ENCODE measurements at regions not wholly inside any gene's neighbourhood (a gene's known extent, or its start where the extent isn't known, plus 50 kb on each side); places are given as distances from the start of the nearest gene placed in this dataset.

DNA sequence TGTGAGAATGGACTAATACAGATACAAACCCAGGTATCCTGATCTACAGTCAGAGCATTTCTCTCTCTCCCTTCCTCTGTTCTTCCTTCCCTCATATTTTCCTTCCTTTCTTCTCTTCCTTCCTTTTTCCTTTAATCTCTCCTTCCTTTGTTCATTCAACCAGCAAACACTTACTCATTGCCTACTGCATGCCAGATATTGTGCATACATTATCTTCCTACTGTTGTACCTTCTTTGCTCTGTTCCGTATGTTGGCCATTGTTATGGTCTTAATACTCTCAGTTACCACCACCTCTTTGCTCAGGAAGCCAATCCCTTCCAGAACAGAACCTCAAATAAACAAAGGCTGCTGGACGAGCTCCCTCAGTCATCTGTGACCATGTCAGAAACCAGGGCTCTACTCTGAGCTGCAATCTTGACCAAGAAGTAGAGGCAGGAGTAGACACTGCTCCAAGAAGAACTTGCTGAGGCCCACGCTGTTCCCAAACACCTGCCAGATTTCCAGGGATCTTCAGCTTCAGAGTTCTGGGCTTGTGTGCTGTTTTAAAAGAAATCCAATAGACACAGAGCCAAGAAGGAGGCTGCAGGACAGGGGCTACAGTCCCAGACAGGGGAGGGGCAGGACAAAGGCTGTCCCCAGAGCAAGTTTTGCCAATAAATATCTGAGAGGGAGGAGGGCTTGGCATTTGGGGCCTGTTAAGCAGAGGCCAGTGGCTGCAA, 526.7 kb upstream of the TBX3 start:
- Histone ChIP-seq H4K20me1 (ENCODE audit: insufficient read depth, poor library complexity, severe bottlenecking) (no peaks in the 10 kb centered on the region), H3K4me2 (no peak overlapping the region), H2AFZ (no peak overlapping the region), H3K36me3 (replicated peaks; ENCODE audit: insufficient read depth, low read depth) (no peaks in the 10 kb centered on the region), H3K27ac (no peak overlapping the region), H3K79me2 (no peaks in the 10 kb centered on the region), H3K4me1 (ENCODE audit: insufficient read depth) (peaks cover 33% of the 10 kb centered on the region), H3K4me3 (no peak overlapping the region), H3K9me2 (replicated peaks; ENCODE audit: insufficient read depth) (no peaks in the 10 kb centered on the region), H3K27me3 (no peaks in the 10 kb centered on the region), H3K9me3 (ENCODE audit: low read depth) (no peaks in the 10 kb centered on the region)
- TF ChIP-seq, protein P1, sequence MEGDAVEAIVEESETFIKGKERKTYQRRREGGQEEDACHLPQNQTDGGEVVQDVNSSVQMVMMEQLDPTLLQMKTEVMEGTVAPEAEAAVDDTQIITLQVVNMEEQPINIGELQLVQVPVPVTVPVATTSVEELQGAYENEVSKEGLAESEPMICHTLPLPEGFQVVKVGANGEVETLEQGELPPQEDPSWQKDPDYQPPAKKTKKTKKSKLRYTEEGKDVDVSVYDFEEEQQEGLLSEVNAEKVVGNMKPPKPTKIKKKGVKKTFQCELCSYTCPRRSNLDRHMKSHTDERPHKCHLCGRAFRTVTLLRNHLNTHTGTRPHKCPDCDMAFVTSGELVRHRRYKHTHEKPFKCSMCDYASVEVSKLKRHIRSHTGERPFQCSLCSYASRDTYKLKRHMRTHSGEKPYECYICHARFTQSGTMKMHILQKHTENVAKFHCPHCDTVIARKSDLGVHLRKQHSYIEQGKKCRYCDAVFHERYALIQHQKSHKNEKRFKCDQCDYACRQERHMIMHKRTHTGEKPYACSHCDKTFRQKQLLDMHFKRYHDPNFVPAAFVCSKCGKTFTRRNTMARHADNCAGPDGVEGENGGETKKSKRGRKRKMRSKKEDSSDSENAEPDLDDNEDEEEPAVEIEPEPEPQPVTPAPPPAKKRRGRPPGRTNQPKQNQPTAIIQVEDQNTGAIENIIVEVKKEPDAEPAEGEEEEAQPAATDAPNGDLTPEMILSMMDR (IDR thresholded peaks at IDR 0.05; ENCODE audit: poor library complexity) = no peak
- no peak for TF ChIP-seq EZH2phosphoT487 (IDR thresholded peaks at IDR 0.05; ENCODE audit: low read depth, severe bottlenecking, unreplicated experiment)
- TF ChIP-seq EZH2 (IDR thresholded peaks at IDR 0.05; ENCODE audit: borderline replicate concordance) = no peak
- DNase-seq (ENCODE audit: low spot score) = no peak
- 83% methylated on average over 3 of the region's 3 CpGs for WGBS (ENCODE audit: low lambda C conversion rate, missing lambda C conversion rate)

DNA sequence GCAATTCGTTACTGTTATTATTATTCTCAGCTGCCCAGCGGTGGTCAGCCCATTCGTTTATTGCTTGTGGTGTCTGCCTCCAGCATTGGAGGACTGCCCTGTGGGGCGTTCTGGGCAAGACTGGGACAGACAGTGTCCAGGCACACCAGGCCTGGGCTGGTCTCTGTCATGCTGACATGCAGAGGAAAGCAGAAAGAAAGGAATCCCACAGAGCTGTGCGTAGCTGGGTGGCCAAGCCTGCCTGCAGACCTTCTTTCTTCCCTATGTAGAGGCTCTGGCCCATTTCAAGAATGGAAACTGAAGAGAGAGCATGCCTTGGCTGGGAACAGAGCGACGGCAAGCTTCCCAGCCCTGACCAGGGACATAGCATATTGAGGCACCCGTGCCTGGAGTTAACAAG, 525.3 kb upstream of the TBX3 start:
- peak overlapping the region; percentile 31 for H3K4me2 ChIP-seq
- no peak overlapping the region for H3K4me3 ChIP-seq
- H3K4me1 ChIP-seq (ENCODE audit: insufficient read depth) = peaks cover 33% of the 10 kb centered on the region
- no peaks in the 10 kb centered on the region for H3K27me3 ChIP-seq
- H2AFZ ChIP-seq = no peak overlapping the region
- H3K9me3 ChIP-seq (ENCODE audit: low read depth) = no peaks in the 10 kb centered on the region
- no peaks in the 10 kb centered on the region for H3K79me2 ChIP-seq
- TF ChIP-seq EZH2 (IDR thresholded peaks at IDR 0.05; ENCODE audit: borderline replicate concordance) (no peak), EZH2phosphoT487 (IDR thresholded peaks at IDR 0.05; ENCODE audit: low read depth, severe bottlenecking, unreplicated experiment) (no peak)
- TF ChIP-seq, protein P1 (IDR thresholded peaks at IDR 0.05; ENCODE audit: poor library complexity) = no peak
- no peak overlapping the region for H3K27ac ChIP-seq
- DNase-seq (ENCODE audit: low spot score) = peak; percentile 29
- no peaks in the 10 kb centered on the region for H3K9me2 ChIP-seq (replicated peaks; ENCODE audit: insufficient read depth)
- no peaks in the 10 kb centered on the region for H3K36me3 ChIP-seq (replicated peaks; ENCODE audit: insufficient read depth, low read depth)
- no peaks in the 10 kb centered on the region for H4K20me1 ChIP-seq (ENCODE audit: insufficient read depth, poor library complexity, severe bottlenecking)
- 59% methylated on average over 8 of the region's 8 CpGs for WGBS (ENCODE audit: low lambda C conversion rate, missing lambda C conversion rate)

DNA sequence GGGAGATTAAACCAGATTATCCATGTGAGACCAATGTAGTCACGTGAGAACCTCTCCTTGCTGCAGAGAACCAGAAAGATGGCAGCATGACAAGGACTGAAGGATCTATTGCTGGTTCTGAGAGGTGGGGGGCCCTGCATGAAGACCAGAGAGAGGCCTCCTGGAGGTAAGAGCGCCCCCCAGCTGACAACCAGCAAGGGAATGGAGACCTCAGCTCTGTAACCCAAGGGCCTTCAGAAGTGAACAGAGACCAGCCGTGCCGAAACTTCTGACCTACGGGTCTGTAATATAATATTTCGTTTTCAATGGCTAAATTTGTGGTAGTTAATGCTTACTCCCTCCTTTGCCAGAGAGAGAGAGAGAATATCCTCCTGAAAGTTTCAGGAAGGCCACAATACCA, 524.1 kb upstream of the TBX3 start:
- H3K4me3 ChIP-seq = no peak overlapping the region
- TF ChIP-seq, protein P1 (IDR thresholded peaks at IDR 0.05; ENCODE audit: poor library complexity) = no peak
- TF ChIP-seq EZH2phosphoT487 (IDR thresholded peaks at IDR 0.05; ENCODE audit: low read depth, severe bottlenecking, unreplicated experiment) (no peak), EZH2 (IDR thresholded peaks at IDR 0.05; ENCODE audit: borderline replicate concordance) (no peak)
- no peaks in the 10 kb centered on the region for H3K9me2 ChIP-seq (replicated peaks; ENCODE audit: insufficient read depth)
- H3K9me3 ChIP-seq (ENCODE audit: low read depth) = no peaks in the 10 kb centered on the region
- H3K27ac ChIP-seq = no peak overlapping the region
- H3K27me3 ChIP-seq = no peaks in the 10 kb centered on the region
- no peak overlapping the region for H2AFZ ChIP-seq
- no peak for DNase-seq (ENCODE audit: low spot score)
- whole genome bisulfite sequencing (ENCODE audit: low lambda C conversion rate, missing lambda C conversion rate) = 86% methylated on average over 6 of the region's 6 CpGs
- H3K79me2 ChIP-seq = no peaks in the 10 kb centered on the region
- no peaks in the 10 kb centered on the region for H4K20me1 ChIP-seq (ENCODE audit: insufficient read depth, poor library complexity, severe bottlenecking)
- H3K4me1 ChIP-seq (ENCODE audit: insufficient read depth) = peaks cover 27% of the 10 kb centered on the region
- no peak overlapping the region for H3K4me2 ChIP-seq
- H3K36me3 ChIP-seq (replicated peaks; ENCODE audit: insufficient read depth, low read depth) = no peaks in the 10 kb centered on the region

Measured in hepatocyte (in vitro differentiated cells).